Erythroblast (primary cell): ENCODE measurements at regions not wholly inside any gene's neighbourhood (a gene's known extent, or its start where the extent isn't known, plus 50 kb on each side); places are given as distances from the start of the nearest gene placed in this dataset.

Source experiments
- GATA1 ChIP-seq: IDR thresholded peaks from 2 replicates; pipeline ENCODE4 v1.6.1; 2011; ENCODE audit warnings: low read depth, mild to moderate bottlenecking, control low read depth, low read length, moderate library complexity
- POLR2A ChIP-seq: IDR thresholded peaks from 2 replicates; pipeline ENCODE4 v1.6.1; 2011; ENCODE audit warnings: mild to moderate bottlenecking, low read length

DNA sequence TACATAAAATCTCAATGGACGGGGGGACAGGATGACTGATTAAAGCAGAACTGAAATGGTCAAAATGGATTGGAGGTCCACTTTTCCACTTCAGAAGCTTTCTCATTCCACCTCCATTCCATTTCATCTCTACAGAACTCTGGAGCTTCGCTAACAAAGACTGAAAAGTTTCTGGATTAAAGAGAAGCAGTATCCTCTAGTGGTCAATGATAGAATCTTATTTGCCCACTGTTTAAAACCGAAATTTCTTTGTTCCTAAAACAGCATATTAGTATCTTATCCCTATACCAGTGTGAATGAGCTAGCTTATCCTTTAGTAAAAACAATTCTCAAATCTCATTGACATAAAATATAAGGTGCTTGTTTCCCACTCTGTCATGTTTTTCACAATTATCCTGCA lies 890.6 kb downstream of the KCNT2 start:
- TF ChIP-seq POLR2A (no peak), GATA1 (no peak)
